Hepatocyte (in vitro differentiated cells): ENCODE measurements at regions not wholly inside any gene's neighbourhood (a gene's known extent, or its start where the extent isn't known, plus 50 kb on each side); places are given as distances from the start of the nearest gene placed in this dataset.

ENCODE experiments used
- DNase-seq: peaks from one replicate; pipeline ENCODE4 v3.0.0-alpha.2; 2016; ENCODE audit warnings: low spot score
- H2AFZ ChIP-seq: fragments of 200-600 bp; sonication (generic); 2 replicates; pipeline ENCODE4 v1.6.0; 2016; ENCODE audit warnings: antibody characterized with exemption, mild to moderate bottlenecking
- H3K27ac ChIP-seq: fragments of 200-600 bp; sonication (generic); 2 replicates; pipeline ENCODE4 v1.5.1; 2016; ENCODE audit warnings: mild to moderate bottlenecking
- H3K27me3 ChIP-seq: fragments of 200-600 bp; sonication (generic); 2 replicates; pipeline ENCODE4 v1.6.1; 2016
- H3K36me3 ChIP-seq: fragments of 200-600 bp; sonication (generic); replicated peaks from 2 replicates; pipeline ENCODE4 v1.5.1; 2016; ENCODE audit warnings: low read depth; ENCODE audit not compliant: insufficient read depth
- H3K4me1 ChIP-seq: fragments of 200-600 bp; sonication (generic); 2 replicates; pipeline ENCODE4 v1.5.1; 2016; ENCODE audit warnings: mild to moderate bottlenecking, moderate library complexity; ENCODE audit not compliant: insufficient read depth
- H3K4me2 ChIP-seq: fragments of 200-600 bp; sonication (generic); 2 replicates; pipeline ENCODE4 v1.6.0; 2016
- H3K4me3 ChIP-seq: fragments of 200-600 bp; sonication (generic); 2 replicates; pipeline ENCODE4 v1.5.1; 2016; ENCODE audit warnings: mild to moderate bottlenecking
- H3K79me2 ChIP-seq: fragments of 200-600 bp; sonication (generic); 2 replicates; pipeline ENCODE4 v1.6.0; 2017; ENCODE audit warnings: mild to moderate bottlenecking
- H3K9me2 ChIP-seq: fragments of 200-600 bp; sonication (generic); replicated peaks from 2 replicates; pipeline ENCODE4 v1.6.0; 2017; ENCODE audit warnings: mild to moderate bottlenecking; ENCODE audit not compliant: insufficient read depth
- H3K9me3 ChIP-seq: fragments of 200-600 bp; sonication (generic); 2 replicates; pipeline ENCODE4 v1.5.1; 2016; ENCODE audit warnings: low read depth, mild to moderate bottlenecking
- H4K20me1 ChIP-seq: fragments of 200-600 bp; sonication (generic); 2 replicates; pipeline ENCODE4 v1.6.0; 2016; ENCODE audit warnings: mild to moderate bottlenecking; ENCODE audit not compliant: insufficient read depth, poor library complexity, severe bottlenecking
- EZH2 ChIP-seq: fragments of 200-600 bp; sonication (generic); IDR thresholded peaks from 2 replicates; pipeline ENCODE4 v1.6.1; 2016; ENCODE audit warnings: antibody characterized with exemption, mild to moderate bottlenecking, borderline replicate concordance
- EZH2phosphoT487 ChIP-seq: fragments of 200-600 bp; sonication (generic); IDR thresholded peaks from one replicate; pipeline ENCODE4 v1.6.1; 2018; ENCODE audit warnings: antibody characterized with exemption, mild to moderate bottlenecking, low read depth, moderate library complexity; ENCODE audit not compliant: unreplicated experiment, severe bottlenecking
- WGBS: methylation state at CpG from one replicate; pipeline ENCODE4 v1.1.6; 2016; ENCODE audit warnings: low lambda C conversion rate; ENCODE audit errors: missing lambda C conversion rate; 5-methylcytosine and 5-hydroxymethylcytosine counted together
- TF ChIP-seq, protein P1 (sequence below): fragments of 200-600 bp; sonication (generic); IDR thresholded peaks from 2 replicates; pipeline ENCODE4 v1.5.1; 2016; ENCODE audit warnings: antibody characterized with exemption, mild to moderate bottlenecking; ENCODE audit not compliant: poor library complexity

DNA sequence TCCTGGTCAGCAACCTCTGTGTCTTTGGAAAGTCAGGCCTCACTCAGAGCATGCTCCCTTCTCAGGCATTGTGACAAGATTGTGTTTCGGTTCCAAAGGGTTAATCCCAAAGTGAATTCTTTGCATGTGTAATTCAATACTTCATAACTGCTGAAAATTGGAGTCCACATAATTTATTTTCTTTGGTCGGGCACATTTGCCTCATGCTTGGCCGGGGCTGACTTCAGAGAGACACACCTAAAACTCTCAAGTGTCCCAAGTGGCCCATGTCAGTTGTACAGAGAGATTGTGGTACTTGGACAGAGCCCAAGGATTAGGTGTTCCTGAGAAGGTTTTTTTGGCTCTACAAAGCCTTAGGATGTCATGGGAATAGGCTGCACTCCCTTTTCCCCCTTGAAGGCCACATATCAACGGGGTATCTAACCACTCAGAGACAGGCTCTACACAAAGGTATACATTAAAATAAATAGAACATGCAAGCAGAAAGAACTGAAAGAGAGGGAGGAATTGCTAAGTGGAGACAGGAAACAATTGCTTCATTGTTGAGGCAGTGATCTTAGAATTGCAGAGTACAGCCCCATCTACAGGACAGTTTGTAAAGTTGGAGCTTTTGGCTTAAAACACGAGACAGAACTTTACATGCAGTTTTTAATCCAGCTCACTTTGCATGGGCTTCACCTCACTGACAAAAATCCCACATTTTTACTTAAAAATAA, 1232.3 kb upstream of the ZEB2 start:
- 32% methylated on average over 5 of the region's 5 CpGs for WGBS
- Histone ChIP-seq H3K4me3 (no peak overlapping the region), H2AFZ (no peak overlapping the region), H3K9me2 (no peaks in the 10 kb centered on the region), H3K27me3 (no peaks in the 10 kb centered on the region), H4K20me1 (no peaks in the 10 kb centered on the region), H3K27ac (peak overlapping the region; percentile 44), H3K9me3 (no peaks in the 10 kb centered on the region), H3K4me2 (peak overlapping the region; percentile 12), H3K36me3 (no peaks in the 10 kb centered on the region), H3K4me1 (peaks cover 31% of the 10 kb centered on the region), H3K79me2 (no peaks in the 10 kb centered on the region)
- DNase-seq: peak; percentile 71
- no peak for TF ChIP-seq EZH2
- TF ChIP-seq, protein P1, sequence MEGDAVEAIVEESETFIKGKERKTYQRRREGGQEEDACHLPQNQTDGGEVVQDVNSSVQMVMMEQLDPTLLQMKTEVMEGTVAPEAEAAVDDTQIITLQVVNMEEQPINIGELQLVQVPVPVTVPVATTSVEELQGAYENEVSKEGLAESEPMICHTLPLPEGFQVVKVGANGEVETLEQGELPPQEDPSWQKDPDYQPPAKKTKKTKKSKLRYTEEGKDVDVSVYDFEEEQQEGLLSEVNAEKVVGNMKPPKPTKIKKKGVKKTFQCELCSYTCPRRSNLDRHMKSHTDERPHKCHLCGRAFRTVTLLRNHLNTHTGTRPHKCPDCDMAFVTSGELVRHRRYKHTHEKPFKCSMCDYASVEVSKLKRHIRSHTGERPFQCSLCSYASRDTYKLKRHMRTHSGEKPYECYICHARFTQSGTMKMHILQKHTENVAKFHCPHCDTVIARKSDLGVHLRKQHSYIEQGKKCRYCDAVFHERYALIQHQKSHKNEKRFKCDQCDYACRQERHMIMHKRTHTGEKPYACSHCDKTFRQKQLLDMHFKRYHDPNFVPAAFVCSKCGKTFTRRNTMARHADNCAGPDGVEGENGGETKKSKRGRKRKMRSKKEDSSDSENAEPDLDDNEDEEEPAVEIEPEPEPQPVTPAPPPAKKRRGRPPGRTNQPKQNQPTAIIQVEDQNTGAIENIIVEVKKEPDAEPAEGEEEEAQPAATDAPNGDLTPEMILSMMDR: peak; percentile 89

DNA sequence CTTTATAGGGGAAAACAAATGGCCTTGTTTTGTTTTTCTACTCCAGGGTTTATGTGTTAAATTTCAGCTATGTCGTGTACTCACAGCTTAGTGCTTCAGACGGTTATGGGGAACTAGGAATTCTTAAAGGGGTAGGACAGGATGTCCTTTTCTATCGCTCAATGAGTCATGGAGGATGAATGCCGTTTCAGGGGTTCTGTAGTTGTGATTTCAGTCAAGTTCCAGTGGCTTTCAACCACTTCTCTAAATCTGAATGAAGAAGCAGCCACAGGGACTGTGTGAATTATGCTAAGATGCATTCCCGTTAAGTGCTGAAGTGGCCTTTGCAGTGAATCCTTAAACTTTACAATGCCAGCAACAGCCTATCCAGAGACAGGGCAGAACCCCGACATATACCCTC, 1231.7 kb upstream of the ZEB2 start:
- Histone ChIP-seq H3K4me1 (peaks cover 31% of the 10 kb centered on the region), H3K27me3 (no peaks in the 10 kb centered on the region), H2AFZ (no peak overlapping the region), H4K20me1 (no peaks in the 10 kb centered on the region), H3K27ac (peak overlapping the region; percentile 44), H3K4me3 (no peak overlapping the region), H3K79me2 (no peaks in the 10 kb centered on the region), H3K4me2 (peak overlapping the region; percentile 6), H3K9me2 (no peaks in the 10 kb centered on the region), H3K9me3 (no peaks in the 10 kb centered on the region), H3K36me3 (no peaks in the 10 kb centered on the region)
- TF ChIP-seq EZH2phosphoT487: no peak
- TF ChIP-seq, protein P1: no peak
- TF ChIP-seq EZH2: no peak
- DNase-seq: no peak
- WGBS: 50% methylated on average over 6 of the region's 6 CpGs

DNA sequence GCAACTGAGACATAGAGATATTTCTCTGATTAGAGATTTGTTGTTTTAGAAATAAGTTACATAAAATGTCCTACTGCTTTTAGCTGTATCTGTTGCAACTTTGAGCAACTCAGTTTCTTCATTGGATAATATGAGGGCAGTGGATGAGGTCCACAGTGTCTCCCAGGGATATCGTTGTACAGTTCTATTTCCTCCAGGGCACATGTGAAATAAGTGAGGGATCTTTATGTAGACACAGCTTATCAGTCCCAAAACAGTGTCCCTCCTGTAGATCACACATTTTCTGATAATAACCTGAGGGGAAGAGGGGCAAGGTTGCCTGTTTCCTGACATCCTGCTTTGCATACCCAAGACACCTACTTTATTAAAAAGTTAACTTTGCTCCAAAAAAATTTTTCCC, 1231.2 kb upstream of the ZEB2 start:
- Histone ChIP-seq H2AFZ (no peak overlapping the region), H3K27me3 (no peaks in the 10 kb centered on the region), H3K4me2 (peak overlapping the region; percentile 6), H3K4me3 (no peak overlapping the region), H3K27ac (peak overlapping the region; percentile 44), H3K79me2 (no peaks in the 10 kb centered on the region), H3K36me3 (no peaks in the 10 kb centered on the region), H4K20me1 (no peaks in the 10 kb centered on the region), H3K4me1 (peaks cover 31% of the 10 kb centered on the region), H3K9me3 (no peaks in the 10 kb centered on the region), H3K9me2 (no peaks in the 10 kb centered on the region)
- TF ChIP-seq EZH2: no peak
- TF ChIP-seq, protein P1: no peak
- no peak for TF ChIP-seq EZH2phosphoT487
- no peak for DNase-seq
- WGBS: 31% methylated on average over 1 of the region's 1 CpG
